HG03442 (cell line): ENCODE measurements at regions not wholly inside any gene's neighbourhood (a gene's known extent, or its start where the extent isn't known, plus 50 kb on each side); places are given as distances from the start of the nearest gene placed in this dataset.

Experiments used
- ATAC-seq: cut with Tn5 transposase; IDR thresholded peaks from one replicate; pipeline ENCODE4 v1.9.1; 2021; ENCODE audit warnings: mild to moderate bottlenecking, moderate library complexity; ENCODE audit not compliant: unreplicated experiment

- ATAC-seq: no peak
Measured at GRCh38 chr3:180828723-180829408, 83.6 kb upstream of the FXR1 start.

- no peak for ATAC-seq
Measured at GRCh38 chr3:180829409-180830405, 82.8 kb upstream of the FXR1 start.

- no peak for ATAC-seq
Measured at GRCh38 chr3:180835501-180835900, 77.0 kb upstream of the FXR1 start.

GRCh38 chr3:180836766-180837165, 75.7 kb upstream of the FXR1 start:
- no peak for ATAC-seq

- no peak for ATAC-seq
Measured at GRCh38 chr3:180854887-180855286, 57.6 kb upstream of the FXR1 start.

GRCh38 chr3:180855364-180855763, 57.1 kb upstream of the FXR1 start:
- peak; percentile 67 for ATAC-seq

- no peak for ATAC-seq
Measured at GRCh38 chr3:180855956-180856355, 56.5 kb upstream of the FXR1 start.

- no peak for ATAC-seq
Measured at GRCh38 chr3:180860180-180860858, 52.2 kb upstream of the FXR1 start.
